CD14-positive monocyte (primary cell): ENCODE measurements at regions not wholly inside any gene's neighbourhood (a gene's known extent, or its start where the extent isn't known, plus 50 kb on each side); places are given as distances from the start of the nearest gene placed in this dataset.

Experiments used
- DNase-seq, 3 donors: peaks; one replicate each; pipeline ENCODE4 v3.0.0-alpha.2; 2011 to 2022
- H2AFZ ChIP-seq: 2 replicates; pipeline ENCODE4 v1.6.0; 2012; ENCODE audit warnings: mild to moderate bottlenecking, low read depth, low read length, inconsistent platforms; ENCODE audit not compliant: insufficient read depth, poor library complexity, severe bottlenecking
- H3K27ac ChIP-seq, 2 donors: 1 replicate in 1 of 2; 2 replicates in 1 of 2; pipeline ENCODE4 v1.5.1; 2012 to 2013; ENCODE audit warnings: low read length in 2 of 2, control low read depth in 1 of 2, inconsistent platforms in 1 of 2, low read depth in 1 of 2, mild to moderate bottlenecking in 1 of 2
- H3K27me3 ChIP-seq, 2 donors: one replicate each; pipeline versions ENCODE4 v1.6.0 to v1.6.1; 2011 to 2013; ENCODE audit warnings: low read length in 2 of 2; ENCODE audit not compliant: control insufficient read depth in 2 of 2, insufficient read depth in 2 of 2
- H3K36me3 ChIP-seq, 2 donors: replicated peaks in 1 of 2; 1 replicate in 1 of 2; 2 replicates in 1 of 2; pipeline versions ENCODE4 v1.5.1 to v1.6.1; 2012 to 2013; ENCODE audit warnings: low read length in 2 of 2, control low read depth in 1 of 2, inconsistent platforms in 1 of 2, mild to moderate bottlenecking in 1 of 2; ENCODE audit not compliant: insufficient read depth in 2 of 2, control insufficient read depth in 1 of 2
- H3K4me1 ChIP-seq, 2 donors: 1 replicate in 1 of 2; 2 replicates in 1 of 2; pipeline versions ENCODE4 v1.5.1 to v1.6.1; 2012 to 2013; ENCODE audit warnings: low read length in 2 of 2, control low read depth in 1 of 2, inconsistent platforms in 1 of 2, mild to moderate bottlenecking in 1 of 2, moderate library complexity in 1 of 2; ENCODE audit not compliant: insufficient read depth in 2 of 2, control insufficient read depth in 1 of 2
- H3K4me2 ChIP-seq: replicated peaks from 2 replicates; pipeline ENCODE3; 2012; ENCODE audit warnings: low read length, moderate library complexity, mild to moderate bottlenecking; ENCODE audit not compliant: poor library complexity, severe bottlenecking; ENCODE audit errors: extremely low read depth
- H3K4me3 ChIP-seq, 3 experiments: fragments of 200-600 bp in 1 of 3; sonication (generic) in 1 of 3; replicated peaks in 1 of 3; 1 replicate in 2 of 3; 2 replicates in 1 of 3; pipeline ENCODE4 v1.5.1; 2011 to 2013; ENCODE audit warnings: low read length in 3 of 3, mild to moderate bottlenecking in 3 of 3, control low read depth in 2 of 3, low read depth in 2 of 3, inconsistent platforms in 1 of 3, moderate library complexity in 1 of 3
- H3K79me2 ChIP-seq: 2 replicates; pipeline ENCODE4 v1.6.0; 2012; ENCODE audit warnings: mild to moderate bottlenecking, control low read depth, inconsistent platforms, low read length, moderate library complexity; ENCODE audit not compliant: insufficient read depth
- H3K9ac ChIP-seq: 2 replicates; pipeline ENCODE4 v1.6.0; 2017; ENCODE audit warnings: low read length, mild to moderate bottlenecking; ENCODE audit not compliant: insufficient read depth, poor library complexity, severe bottlenecking
- H3K9me3 ChIP-seq, 2 donors: replicated peaks in 1 of 2; 1 replicate in 1 of 2; 2 replicates in 1 of 2; pipeline versions ENCODE4 v1.5.1 to v1.6.1; 2012 to 2013; ENCODE audit warnings: low read length in 2 of 2, control low read depth in 1 of 2; ENCODE audit not compliant: control insufficient read depth in 1 of 2, insufficient read depth in 1 of 2
- H4K20me1 ChIP-seq: 2 replicates; pipeline ENCODE4 v1.6.0; 2012; ENCODE audit warnings: mild to moderate bottlenecking, low read length, control low read depth, moderate library complexity; ENCODE audit not compliant: insufficient read depth
- H3K27ac Mint-ChIP-seq, 7 donors: one replicate each; pipeline ENCODE4 v1.8.0; 2020; ENCODE audit warnings: mild to moderate bottlenecking in 7 of 7, mixed read lengths in 7 of 7, moderate library complexity in 6 of 7, inconsistent platforms in 2 of 7
- H3K27me3 Mint-ChIP-seq, 3 donors: one replicate each; pipeline ENCODE4 v1.8.0; 2021 to 2022; ENCODE audit warnings: low read depth in 3 of 3, mild to moderate bottlenecking in 3 of 3, mixed read lengths in 3 of 3, moderate library complexity in 3 of 3, inconsistent platforms in 1 of 3
- H3K36me3 Mint-ChIP-seq, 2 donors: one replicate each; pipeline ENCODE4 v1.8.0; 2020; ENCODE audit warnings: mixed read lengths in 2 of 2, inconsistent platforms in 1 of 2, mild to moderate bottlenecking in 1 of 2
- H3K4me1 Mint-ChIP-seq: one replicate; pipeline ENCODE4 v1.8.0; 2020; ENCODE audit warnings: mild to moderate bottlenecking, mixed read lengths
- H3K4me3 Mint-ChIP-seq, 2 donors: one replicate each; pipeline ENCODE4 v1.8.0; 2020; ENCODE audit warnings: mild to moderate bottlenecking in 2 of 2, mixed read lengths in 2 of 2, moderate library complexity in 1 of 2
- H3K9me3 Mint-ChIP-seq, 7 donors: one replicate each; pipeline ENCODE4 v1.8.0; 2020 to 2022; ENCODE audit warnings: mixed read lengths in 7 of 7, mild to moderate bottlenecking in 6 of 7, moderate library complexity in 6 of 7, inconsistent platforms in 2 of 7
- WGBS: methylation state at CpG from one replicate; pipeline ENCODE4 v1.1.5; 2013; ENCODE audit warnings: missing lambda C conversion rate; ENCODE audit not compliant: insufficient coverage; 5-methylcytosine and 5-hydroxymethylcytosine counted together
- intact Hi-C, 2 donors: fragments of 100-400 bp; cut with micrococcal nuclease; formaldehyde crosslinking; loops; one replicate each; pipeline versions ENCODE4 v1.15.0 to v1.15.1; 2023
- TF ChIP-seq, protein P1 (sequence below): fragments of 200-600 bp; IDR thresholded peaks from one replicate; pipeline ENCODE4 v1.8.0; 2022; ENCODE audit warnings: antibody characterized with exemption, mild to moderate bottlenecking

DNA sequence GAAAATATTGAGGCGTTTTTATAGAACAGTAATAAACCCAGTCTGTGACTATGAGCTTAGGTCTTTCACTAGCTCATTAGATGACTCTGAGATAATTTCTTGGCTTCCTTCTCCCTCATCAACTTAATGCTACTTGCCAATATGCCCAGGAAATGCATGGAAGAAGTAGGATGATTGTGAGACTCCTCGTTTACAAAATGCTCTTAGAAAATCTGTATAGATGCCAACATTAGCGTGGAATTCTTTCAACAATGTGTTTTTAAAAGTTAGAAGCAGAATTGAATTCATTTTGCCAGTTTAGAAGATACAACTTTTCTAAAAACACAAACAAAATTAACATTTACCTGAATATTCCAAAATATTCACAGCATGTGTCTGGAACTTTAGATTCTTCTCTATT is 424.6 kb downstream of the BTG1 start:
- Histone ChIP-seq H3K9ac (no peak overlapping the region), H3K4me3 (no peak overlapping the region), H3K27me3 (no peaks in the 10 kb centered on the region), H3K4me2 (no peak overlapping the region), H3K79me2 (no peaks in the 10 kb centered on the region), H3K27ac (no peak overlapping the region), H3K4me1 (no peaks in the 10 kb centered on the region), H3K36me3 (no peaks in the 10 kb centered on the region), H4K20me1 (no peaks in the 10 kb centered on the region), H2AFZ (no peak overlapping the region), H3K9me3 (no peaks in the 10 kb centered on the region)
- H3K4me3 Mint-ChIP-seq = no peak overlapping the region
- no peak for DNase-seq
- no peaks in the 10 kb centered on the region for H3K4me1 Mint-ChIP-seq
- TF ChIP-seq, protein P1, sequence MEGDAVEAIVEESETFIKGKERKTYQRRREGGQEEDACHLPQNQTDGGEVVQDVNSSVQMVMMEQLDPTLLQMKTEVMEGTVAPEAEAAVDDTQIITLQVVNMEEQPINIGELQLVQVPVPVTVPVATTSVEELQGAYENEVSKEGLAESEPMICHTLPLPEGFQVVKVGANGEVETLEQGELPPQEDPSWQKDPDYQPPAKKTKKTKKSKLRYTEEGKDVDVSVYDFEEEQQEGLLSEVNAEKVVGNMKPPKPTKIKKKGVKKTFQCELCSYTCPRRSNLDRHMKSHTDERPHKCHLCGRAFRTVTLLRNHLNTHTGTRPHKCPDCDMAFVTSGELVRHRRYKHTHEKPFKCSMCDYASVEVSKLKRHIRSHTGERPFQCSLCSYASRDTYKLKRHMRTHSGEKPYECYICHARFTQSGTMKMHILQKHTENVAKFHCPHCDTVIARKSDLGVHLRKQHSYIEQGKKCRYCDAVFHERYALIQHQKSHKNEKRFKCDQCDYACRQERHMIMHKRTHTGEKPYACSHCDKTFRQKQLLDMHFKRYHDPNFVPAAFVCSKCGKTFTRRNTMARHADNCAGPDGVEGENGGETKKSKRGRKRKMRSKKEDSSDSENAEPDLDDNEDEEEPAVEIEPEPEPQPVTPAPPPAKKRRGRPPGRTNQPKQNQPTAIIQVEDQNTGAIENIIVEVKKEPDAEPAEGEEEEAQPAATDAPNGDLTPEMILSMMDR = no peak
- no peaks in the 10 kb centered on the region for H3K36me3 Mint-ChIP-seq
- no peak overlapping the region for H3K27ac Mint-ChIP-seq
- intact Hi-C loops = no loop called here
- peaks cover 0 to 1% (median 0%) of the 10 kb centered on the region in 3 donors for H3K27me3 Mint-ChIP-seq
- WGBS = no CpG with 5 or more reads among the region's 3 CpGs
- H3K9me3 Mint-ChIP-seq = peaks cover 0 to 7% (median 0%) of the 10 kb centered on the region in 7 donors

DNA sequence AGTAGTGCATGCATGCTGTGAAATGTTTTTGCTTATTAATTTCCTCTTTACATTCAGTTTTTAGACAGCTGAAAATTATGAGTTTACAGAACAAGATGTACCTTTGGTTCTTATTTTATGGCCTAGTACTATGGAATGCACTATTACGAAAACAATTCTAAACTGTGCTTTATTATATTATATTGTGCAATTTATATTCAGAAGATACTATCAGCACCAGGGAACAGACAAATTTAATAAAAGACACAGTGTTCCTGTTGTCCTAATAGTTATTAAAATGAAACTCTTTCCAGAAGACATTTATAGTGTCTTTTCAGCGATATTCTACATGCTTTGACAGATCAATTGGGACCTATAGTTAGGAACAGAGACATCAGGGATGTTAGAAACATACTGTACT is 427.3 kb downstream of the BTG1 start:
- H3K27me3 Mint-ChIP-seq = peaks cover 0 to 1% (median 0%) of the 10 kb centered on the region in 3 donors
- H3K4me1 Mint-ChIP-seq = no peaks in the 10 kb centered on the region
- Histone ChIP-seq H3K4me2 (no peak overlapping the region), H3K4me3 (no peak overlapping the region), H3K36me3 (no peaks in the 10 kb centered on the region), H2AFZ (no peak overlapping the region), H4K20me1 (no peaks in the 10 kb centered on the region), H3K9ac (no peak overlapping the region), H3K4me1 (no peaks in the 10 kb centered on the region), H3K79me2 (no peaks in the 10 kb centered on the region), H3K27ac (no peak overlapping the region), H3K27me3 (no peaks in the 10 kb centered on the region), H3K9me3 (no peaks in the 10 kb centered on the region)
- no peak overlapping the region for H3K4me3 Mint-ChIP-seq
- WGBS = no CpG with 5 or more reads among the region's 2 CpGs
- H3K27ac Mint-ChIP-seq = no peak overlapping the region
- peaks cover 0 to 12% (median 4%) of the 10 kb centered on the region in 7 donors for H3K9me3 Mint-ChIP-seq
- TF ChIP-seq, protein P1 = no peak
- intact Hi-C loops = no loop called here
- H3K36me3 Mint-ChIP-seq = no peaks in the 10 kb centered on the region
- DNase-seq = no peak
